Omental fat pad (tissue), 3 donors: ENCODE measurements at regions not wholly inside any gene's neighbourhood (a gene's known extent, or its start where the extent isn't known, plus 50 kb on each side); places are given as distances from the start of the nearest gene placed in this dataset.
"Not testable (repeated sequence)": the region's sequence is repeated elsewhere in the genome, so short reads cannot be mapped to it uniquely, and the experiment has no call there.

Source experiments
- ATAC-seq: fragments of 150-250 bp; one replicate; pipeline ENCODE4 v1.9.1; 2016; ENCODE audit warnings: mild to moderate bottlenecking, moderate library complexity; ENCODE audit not compliant: low FRiP score
- DNase-seq: peaks from one replicate; pipeline ENCODE4 v3.0.0-alpha.2; 2019; ENCODE audit warnings: low spot score
- TF ChIP-seq, protein P1 (sequence below), 3 donors: fragments of 450-650 bp; IDR thresholded peaks; one replicate each; pipeline ENCODE4 v1.5.1; 2016 to 2017; ENCODE audit warnings: antibody characterized with exemption in 3 of 3, mild to moderate bottlenecking in 3 of 3, moderate library complexity in 2 of 3

DNA sequence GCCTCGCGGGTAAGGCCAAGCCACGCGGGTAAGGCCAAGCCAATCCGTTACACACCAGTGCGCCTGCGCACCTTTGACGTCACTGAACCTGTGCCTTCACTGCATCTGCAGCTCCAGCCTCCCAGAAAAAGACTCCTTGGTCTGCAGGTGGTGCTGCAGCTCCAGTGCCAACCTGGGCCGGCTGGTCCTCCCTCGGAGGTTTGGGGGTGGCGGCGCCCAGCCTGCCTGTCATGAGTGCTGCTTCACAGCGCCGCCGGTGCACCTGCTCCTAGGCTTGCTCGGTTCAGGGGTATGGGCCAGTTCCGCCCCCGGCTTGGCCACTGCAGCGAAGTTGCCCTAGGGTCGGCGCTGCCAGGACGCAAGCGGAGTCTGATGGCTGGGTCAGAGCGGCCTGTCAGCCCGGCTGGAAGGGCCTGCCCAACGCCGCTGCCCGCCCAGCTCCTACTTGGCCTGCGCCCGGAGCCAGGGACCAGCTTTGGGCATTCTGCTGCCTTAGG, 146.6 kb downstream of the USP22 start:
- ATAC-seq (no peak), DNase-seq (no peak)
- TF ChIP-seq, protein P1, sequence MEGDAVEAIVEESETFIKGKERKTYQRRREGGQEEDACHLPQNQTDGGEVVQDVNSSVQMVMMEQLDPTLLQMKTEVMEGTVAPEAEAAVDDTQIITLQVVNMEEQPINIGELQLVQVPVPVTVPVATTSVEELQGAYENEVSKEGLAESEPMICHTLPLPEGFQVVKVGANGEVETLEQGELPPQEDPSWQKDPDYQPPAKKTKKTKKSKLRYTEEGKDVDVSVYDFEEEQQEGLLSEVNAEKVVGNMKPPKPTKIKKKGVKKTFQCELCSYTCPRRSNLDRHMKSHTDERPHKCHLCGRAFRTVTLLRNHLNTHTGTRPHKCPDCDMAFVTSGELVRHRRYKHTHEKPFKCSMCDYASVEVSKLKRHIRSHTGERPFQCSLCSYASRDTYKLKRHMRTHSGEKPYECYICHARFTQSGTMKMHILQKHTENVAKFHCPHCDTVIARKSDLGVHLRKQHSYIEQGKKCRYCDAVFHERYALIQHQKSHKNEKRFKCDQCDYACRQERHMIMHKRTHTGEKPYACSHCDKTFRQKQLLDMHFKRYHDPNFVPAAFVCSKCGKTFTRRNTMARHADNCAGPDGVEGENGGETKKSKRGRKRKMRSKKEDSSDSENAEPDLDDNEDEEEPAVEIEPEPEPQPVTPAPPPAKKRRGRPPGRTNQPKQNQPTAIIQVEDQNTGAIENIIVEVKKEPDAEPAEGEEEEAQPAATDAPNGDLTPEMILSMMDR (IDR thresholded peaks at IDR 0.05): no peak

DNA sequence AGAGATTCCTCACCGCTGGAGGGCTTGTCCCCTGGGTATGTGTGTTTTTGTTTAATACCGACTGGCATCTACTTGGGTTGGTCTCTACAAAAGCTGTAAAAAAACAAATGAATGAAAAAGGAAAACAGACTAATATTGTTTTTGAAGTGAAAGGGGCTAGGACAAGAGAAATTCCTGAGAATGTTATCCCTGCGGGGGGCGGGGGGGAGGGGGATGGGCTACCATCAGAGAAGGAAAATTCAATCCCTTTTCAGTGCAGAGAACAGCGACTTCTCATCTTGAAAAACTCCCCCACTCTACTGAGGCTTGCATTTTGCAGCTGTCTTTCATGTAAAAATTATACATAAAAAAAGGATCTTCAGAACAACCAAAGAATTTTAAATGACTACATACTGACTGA, 144.1 kb downstream of the USP22 start:
- not testable (repeated sequence) for DNase-seq, ATAC-seq

DNA sequence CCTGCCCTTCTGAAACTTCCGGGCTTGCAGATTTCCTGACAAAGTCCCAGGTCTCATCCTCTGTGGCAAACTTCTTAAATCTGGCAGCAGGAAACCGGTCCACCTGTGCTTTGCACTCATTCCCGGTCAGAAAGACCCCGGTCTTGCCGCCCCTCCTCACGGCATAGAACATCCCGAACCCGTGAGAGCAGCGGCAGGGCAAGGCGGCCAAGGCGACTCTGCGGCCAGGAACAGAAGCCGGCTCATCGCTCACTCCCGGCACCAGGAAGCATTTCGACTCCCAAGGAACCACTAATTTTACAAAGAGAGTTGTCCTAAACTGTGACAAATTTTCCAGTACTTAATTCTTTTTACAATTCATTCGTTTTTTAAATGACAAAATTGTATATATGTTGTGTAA, 140.3 kb downstream of the USP22 start:
- not testable (repeated sequence) for ATAC-seq

DNA sequence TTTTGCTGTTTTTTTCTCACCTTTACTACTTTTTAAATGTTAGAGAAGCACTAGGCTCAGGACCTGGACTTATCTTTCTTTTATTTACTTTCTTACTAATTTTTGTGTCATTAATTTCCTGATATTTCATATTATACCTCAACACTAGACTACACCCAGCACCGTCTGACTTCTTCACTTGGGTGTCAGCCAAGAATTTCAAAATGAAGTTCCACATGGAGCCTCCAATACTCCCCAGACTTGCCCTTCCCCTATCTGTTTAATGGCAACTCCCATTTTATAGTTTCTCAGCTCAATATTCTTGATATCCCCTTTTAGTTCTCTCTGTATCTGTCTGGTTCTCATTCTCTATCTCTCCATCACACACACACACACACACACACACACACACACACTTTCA, 139.3 kb downstream of the USP22 start:
- not testable (repeated sequence) for DNase-seq

More for the DNA sequence above, 140.3 kb downstream of the USP22 start:
- not testable (repeated sequence) for DNase-seq

DNA sequence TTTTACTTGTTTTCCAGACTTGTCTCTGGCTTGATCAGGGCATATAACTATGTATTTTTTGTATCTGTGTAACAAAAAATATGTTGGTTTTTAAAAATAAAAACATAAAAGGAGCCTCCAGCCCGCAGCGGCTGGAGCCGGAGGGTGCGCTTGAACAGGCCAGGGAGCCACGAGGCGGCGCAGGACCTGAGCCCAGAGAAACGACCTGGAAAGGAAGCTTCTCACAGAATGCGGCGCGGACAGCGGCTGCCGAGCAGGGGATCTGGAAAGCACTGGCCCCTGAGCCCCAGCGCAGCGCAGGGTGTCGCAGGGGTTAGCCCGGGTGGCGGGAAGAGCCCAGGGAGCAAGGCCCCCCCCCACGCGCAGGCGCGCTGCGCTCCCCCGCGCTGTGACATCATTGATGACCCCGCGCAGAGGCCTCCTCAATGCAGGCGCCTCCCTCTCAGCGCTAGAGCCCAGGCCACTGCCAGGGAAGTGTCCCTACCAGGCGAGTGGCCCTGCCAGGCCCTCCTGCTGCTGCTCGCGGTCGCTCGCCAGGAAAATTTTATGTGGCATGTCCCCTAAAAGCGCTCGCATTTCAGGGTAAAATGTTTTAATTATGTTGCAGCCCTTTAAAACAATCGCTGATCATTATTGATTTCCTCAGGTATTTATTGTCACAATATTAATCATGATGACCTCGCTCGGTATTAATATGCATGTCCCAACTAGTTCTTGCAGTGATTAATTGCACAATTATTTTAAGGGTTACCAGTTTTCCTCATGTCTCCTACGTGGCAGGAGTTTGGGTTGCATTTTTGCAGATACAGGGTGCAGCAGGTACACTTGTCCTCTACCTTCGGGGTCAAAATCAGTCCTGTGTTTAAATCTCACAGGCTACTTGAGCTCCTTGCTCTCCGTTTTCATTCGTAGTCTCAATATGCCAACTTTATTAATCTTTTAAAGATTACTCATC, 134.2 kb downstream of the USP22 start:
- DNase-seq: peak; percentile 57
- peak; percentile 98 for ATAC-seq
- TF ChIP-seq, protein P1 (IDR thresholded peaks at IDR 0.05): no peak

More for the DNA sequence above, 139.3 kb downstream of the USP22 start:
- ATAC-seq: not testable (repeated sequence)

DNA sequence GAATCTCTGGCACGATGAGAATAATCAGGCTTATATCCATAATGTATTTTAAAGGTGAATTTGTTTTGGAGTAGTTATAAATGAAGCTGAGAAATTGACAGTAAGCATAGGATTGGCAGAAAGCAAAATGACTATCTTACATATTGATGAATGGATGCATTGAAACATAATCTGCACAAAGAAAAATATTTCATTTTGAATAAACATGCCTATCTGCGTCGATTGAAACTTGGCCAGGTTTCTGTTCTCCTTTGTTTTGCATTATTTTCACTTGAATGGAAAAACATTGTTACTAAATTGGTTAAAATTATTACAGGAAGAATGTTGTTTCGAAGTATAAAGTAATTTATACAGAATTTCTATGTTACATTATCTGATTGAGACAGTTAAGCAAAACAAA, 128.2 kb downstream of the USP22 start:
- TF ChIP-seq, protein P1 (IDR thresholded peaks at IDR 0.05): no peak
- ATAC-seq (no peak), DNase-seq (no peak)

DNA sequence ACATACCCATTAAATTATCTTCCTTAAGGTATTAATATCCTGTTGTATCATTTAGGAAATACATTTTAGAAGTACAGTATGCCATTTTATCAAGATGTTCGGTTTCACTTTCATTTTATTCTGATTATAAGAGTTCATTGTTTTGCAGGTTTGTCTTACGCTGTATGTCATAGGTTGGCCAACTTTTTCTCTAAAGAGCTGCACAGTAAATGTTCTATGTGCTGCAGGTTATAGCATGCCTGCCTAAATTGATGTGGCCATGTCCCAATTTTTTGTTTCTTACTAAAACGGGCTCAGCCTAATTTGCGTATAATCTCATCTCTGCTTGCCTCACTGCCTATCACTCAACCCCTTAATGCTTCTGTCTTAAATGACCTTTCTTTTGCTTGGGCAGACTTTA, 126.4 kb downstream of the USP22 start:
- DNase-seq (no peak), ATAC-seq (no peak)
- TF ChIP-seq, protein P1 (IDR thresholded peaks at IDR 0.05): no peak

DNA sequence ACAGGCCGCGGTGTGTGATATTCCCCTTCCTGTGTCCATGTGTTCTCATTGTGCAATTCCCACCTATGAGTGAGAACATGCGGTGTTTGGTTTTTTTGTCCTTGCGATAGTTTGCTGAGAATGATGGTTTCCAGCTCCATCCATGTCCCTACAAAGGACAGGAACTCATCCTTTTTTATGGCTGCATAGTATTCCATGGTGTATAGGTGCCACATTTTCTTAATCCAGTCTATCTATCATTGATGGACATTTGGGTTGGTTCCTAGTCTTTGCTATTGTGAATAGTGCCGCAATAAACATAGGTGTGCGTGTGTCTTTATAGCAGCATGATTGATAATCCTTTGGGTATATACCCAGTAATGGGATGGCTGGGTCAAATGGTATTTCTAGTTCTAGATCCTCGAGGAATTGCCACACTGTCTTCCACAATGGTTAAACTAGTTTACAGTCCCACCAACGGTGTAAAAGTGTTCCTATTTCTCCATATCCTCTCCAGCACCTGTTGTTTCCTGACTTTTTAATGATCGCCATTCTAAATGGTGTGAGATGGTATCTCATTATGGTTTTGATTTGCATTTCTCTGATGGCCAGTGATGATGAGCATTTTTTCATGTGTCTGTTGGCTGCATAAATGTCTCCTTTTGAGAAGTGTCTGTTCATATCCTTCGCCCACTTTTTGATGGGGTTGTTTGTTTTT, 125.1 kb downstream of the USP22 start:
- ATAC-seq, DNase-seq: not testable (repeated sequence)
